GM12873 (cell line): ENCODE measurements at regions not wholly inside any gene's neighbourhood (a gene's known extent, or its start where the extent isn't known, plus 50 kb on each side); places are given as distances from the start of the nearest gene placed in this dataset.

Experiments used
- TF ChIP-seq, protein P1 (sequence below): IDR thresholded peaks from 2 replicates; pipeline ENCODE4 v1.5.1; 2012; ENCODE audit warnings: low read depth, mild to moderate bottlenecking, moderate library complexity, low read length, control low read depth; ENCODE audit not compliant: insufficient read depth; ENCODE audit errors: missing control alignments

DNA sequence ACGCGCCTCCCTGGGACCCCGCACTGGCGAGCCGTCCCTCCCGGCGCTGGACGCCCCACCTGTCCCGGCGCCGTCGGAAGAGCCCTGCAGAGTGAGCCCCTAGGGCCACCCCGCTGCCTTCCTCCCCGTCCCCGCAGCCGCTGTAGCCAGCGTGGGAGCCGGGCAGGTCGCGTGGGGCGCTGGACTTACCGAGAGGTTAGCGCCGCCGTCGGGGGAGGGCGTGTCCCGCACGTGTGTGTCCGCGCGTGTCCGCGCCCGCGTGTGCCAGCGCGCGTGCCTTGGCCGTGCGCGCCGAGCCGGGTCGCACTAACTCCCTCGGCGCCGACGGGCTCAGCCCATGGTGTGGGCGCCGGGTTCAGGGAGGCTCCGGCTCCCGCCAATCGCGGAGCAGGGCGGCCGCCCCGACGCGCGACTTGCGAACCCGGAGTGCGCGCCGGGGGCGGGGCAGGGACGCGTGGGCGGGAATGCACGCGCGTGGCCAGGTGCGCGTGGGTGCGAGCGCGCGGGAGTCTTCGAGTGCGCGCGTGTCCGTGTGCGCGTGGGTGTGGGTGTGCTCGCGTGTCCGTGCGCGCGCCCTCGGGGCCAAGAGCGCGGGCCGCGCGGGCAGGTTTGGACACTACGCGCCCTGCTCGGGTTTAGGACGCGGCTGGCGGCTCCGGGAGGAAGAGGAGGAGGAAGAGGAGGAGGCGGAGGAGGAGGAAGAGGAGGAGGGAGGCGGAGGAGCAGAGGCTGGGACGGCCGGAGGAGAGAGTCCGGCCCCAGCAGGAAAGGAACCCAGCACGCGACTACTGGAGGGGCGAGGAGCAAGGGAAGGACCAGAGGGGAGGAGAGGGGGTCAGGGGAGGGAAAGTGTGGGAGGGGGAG is 145.2 kb upstream of the ETS2 start:
- TF ChIP-seq, protein P1, sequence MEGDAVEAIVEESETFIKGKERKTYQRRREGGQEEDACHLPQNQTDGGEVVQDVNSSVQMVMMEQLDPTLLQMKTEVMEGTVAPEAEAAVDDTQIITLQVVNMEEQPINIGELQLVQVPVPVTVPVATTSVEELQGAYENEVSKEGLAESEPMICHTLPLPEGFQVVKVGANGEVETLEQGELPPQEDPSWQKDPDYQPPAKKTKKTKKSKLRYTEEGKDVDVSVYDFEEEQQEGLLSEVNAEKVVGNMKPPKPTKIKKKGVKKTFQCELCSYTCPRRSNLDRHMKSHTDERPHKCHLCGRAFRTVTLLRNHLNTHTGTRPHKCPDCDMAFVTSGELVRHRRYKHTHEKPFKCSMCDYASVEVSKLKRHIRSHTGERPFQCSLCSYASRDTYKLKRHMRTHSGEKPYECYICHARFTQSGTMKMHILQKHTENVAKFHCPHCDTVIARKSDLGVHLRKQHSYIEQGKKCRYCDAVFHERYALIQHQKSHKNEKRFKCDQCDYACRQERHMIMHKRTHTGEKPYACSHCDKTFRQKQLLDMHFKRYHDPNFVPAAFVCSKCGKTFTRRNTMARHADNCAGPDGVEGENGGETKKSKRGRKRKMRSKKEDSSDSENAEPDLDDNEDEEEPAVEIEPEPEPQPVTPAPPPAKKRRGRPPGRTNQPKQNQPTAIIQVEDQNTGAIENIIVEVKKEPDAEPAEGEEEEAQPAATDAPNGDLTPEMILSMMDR = no peak

DNA sequence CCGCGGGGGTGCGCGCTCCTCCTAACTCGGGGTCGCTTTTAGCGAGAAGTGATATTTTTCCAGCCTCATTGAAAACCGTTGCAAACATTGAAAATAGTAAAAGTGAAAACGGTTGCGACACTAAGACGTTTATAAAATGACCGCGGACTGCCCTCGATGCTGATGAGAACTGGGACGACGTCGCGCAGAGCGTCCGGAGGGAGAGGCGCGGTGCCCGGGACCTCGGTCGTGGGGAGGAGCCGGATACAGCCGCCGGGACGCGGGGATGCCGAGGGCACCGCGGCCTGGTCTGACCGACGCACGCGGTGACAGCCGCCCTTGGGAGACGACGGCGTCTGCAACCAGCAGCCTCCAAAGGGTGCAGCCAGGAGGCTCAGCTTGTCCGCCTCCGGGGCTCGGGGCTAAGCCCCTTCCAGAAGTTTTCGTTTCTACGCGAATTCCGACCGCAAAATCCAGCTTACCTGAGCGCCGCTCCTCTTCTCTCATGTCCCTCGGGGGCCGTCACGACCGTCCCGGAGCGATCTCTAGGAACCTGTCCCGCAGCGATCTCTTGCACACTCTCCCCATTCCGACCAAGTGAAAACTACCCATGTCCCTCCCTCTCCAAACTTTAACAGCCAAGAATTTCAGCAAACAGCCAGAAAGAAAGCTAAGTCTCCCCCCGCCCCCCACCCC is 144.4 kb upstream of the ETS2 start:
- TF ChIP-seq, protein P1 = no peak

DNA sequence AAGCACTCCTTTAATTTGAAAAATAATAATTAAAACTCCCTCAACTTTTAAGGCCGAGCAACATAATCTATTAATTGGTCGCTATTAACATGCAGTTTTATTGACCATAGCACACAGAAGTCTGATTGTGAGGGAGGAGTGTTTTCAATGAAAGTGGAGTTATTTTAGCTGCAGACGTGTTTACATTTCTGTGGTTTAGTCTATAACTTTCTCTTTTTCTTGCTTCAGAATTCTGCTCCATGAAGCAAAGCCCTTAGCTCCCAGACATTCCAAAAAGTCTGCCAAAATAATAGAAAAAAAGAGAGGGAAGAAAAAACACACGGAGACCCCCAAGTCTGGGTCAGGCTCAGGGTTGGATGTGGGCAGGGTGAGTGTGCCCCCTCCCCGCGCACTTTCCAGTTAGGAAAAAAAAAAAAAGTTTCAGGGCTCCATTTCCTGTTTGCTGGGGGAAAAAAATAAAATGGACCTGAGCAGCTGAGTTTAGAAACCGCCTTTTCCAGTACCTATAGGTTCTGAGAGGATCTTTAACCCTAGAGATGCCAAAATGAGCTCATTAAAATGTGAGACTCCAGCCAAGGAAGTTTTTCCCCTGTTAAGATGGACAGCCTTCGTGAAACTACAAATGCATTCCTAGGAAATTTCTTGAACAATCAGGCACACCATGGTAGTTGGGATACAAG is 143.7 kb upstream of the ETS2 start:
- TF ChIP-seq, protein P1 = no peak

DNA sequence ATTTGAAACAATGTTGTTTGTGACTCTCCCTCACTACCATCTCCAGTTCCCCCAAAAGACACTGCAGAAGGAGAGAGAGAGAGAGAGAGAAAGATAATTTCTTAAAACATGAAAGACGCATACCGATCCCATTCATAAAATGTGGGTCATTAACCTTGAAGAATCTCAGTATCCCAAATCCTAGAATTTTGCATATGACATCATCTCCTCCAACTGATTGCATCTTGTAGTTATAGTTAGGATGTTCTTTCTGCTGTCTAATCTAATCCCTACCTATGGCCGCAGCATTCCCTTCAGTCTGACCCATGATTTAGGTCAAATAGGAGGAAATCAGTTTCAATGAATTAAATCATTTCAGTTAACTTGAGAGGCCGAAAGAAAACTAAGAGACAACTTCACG is 142.4 kb upstream of the ETS2 start:
- TF ChIP-seq, protein P1 = no peak

DNA sequence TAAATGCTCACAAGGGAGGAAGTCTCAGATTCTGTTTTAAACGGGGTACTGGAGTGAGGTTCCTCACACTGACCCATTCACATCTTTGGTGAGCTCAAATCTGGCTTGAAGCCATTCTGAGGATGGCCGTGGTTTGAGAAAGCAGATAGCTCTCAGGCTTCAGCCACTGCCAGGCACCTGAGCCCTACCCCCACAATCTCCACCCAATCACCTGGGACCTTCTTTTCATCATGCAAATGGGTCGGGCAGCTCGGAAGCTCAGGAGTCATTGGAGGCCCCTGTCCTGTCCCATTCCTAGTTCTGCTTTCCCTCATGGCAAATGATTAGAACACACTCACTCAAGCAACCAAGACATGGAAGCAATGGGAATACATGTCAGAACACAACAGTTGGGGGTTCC is 141.4 kb upstream of the ETS2 start:
- TF ChIP-seq, protein P1 = no peak

DNA sequence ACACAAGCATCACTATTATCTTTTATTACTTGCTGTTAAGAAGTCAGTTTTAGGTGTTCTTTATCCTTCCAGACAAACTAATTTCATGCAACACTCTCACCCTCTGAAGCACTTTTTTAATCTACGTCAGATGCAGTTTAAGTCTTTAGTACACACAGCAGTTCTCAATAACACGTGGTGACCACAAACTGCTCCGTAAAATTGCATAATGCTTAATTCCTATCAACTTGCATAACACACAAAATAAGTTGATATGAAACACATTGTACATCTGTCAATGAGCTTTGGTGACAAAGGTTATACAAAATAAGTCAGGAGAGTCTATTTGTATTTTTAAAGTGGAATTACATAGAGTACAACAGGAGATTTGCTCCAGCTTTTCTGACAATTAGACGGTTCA is 140.9 kb upstream of the ETS2 start:
- TF ChIP-seq, protein P1 = no peak

DNA sequence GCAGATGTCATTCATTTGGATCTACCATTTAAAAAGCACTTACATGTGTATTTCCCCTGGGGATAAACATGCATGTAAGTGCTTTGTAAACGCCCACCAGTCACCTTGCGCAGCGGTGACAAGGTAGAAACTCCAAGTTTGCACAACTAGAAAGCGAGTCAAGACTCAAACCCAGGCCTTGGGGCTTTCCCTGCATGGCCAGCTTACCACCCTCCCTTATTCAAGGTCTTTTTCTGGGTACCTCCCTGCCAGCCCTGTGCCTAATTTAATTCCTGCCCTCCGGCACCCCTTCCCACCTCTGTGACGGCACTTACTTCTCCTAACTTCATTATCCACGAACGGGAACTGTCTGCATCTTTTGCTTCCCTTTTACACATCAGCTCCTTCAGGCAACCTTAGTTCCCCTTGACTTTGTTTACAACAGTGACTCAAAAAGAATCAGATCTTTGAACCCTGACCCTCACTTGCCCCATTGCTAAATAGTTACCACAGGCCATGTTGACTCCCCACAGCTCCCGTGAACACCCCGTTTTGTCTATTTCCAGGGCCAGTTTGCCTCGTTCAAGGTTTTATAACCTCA is 138.3 kb upstream of the ETS2 start:
- TF ChIP-seq, protein P1 = no peak
